ENCODE measurements at regions not wholly inside any gene's neighbourhood (a gene's known extent, or its start where the extent isn't known, plus 50 kb on each side); places are given as distances from the start of the nearest gene placed in this dataset.
A peak's percentile ranks its signal among the peaks of the same experiment; 100 is the strongest.

DNA sequence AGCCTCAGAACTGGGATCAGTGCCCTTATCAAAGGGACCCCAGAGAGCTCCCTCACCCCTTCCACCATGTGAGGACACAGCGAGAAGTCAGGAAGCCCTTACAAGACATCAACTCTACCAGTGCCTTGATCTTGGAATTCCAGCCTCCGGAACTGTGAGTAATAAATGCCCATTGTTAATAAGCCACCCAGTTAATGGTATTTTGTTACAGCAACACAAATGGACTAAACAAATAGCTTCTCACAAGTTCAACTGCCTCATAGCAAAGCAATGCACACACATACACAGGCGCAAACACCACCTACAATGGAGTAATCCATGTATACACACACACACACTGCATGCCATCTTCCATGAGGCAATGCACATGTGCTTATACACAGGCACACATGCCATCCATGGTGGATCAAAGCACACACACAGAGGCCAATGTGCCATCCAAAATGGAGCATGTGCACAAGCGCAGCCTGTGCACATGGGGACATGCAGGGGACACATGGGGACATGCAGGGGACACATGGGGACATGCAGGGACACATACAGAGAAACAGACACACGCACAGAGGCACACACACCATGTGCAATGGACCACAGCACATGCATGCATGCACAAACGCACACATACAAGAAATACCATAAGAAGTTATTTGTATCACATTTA lies 137.6 kb upstream of the TBL1X start:
- H3K27me3 Mint-ChIP-seq: no peaks in the 10 kb centered on the region

GRCh38 chrX:9327747-9328145 lies 137.1 kb upstream of the TBL1X start:
- no peak overlapping the region for H3K27ac Mint-ChIP-seq
- H3K4me1 Mint-ChIP-seq: no peaks in the 10 kb centered on the region
- H3K36me3 Mint-ChIP-seq: no peaks in the 10 kb centered on the region
- H3K9me3 Mint-ChIP-seq: no peaks in the 10 kb centered on the region
- no peak overlapping the region for H3K4me3 Mint-ChIP-seq
- no peaks in the 10 kb centered on the region for H3K27me3 Mint-ChIP-seq

More for the DNA sequence above, 137.6 kb upstream of the TBL1X start:
- Mint-ChIP-seq H3K9me3 (no peaks in the 10 kb centered on the region), H3K4me3 (no peak overlapping the region), H3K27ac (no peak overlapping the region), H3K36me3 (no peaks in the 10 kb centered on the region), H3K4me1 (no peaks in the 10 kb centered on the region)

- Mint-ChIP-seq H3K4me3 (no peak overlapping the region), H3K36me3 (no peaks in the 10 kb centered on the region), H3K9me3 (no peaks in the 10 kb centered on the region), H3K27me3 (no peaks in the 10 kb centered on the region), H3K27ac (no peak overlapping the region), H3K4me1 (no peaks in the 10 kb centered on the region)
Measured at GRCh38 chrX:9329056-9329455, 135.8 kb upstream of the TBL1X start.

GRCh38 chrX:9330249-9330982 lies 134.4 kb upstream of the TBL1X start:
- Mint-ChIP-seq H3K4me1 (no peaks in the 10 kb centered on the region), H3K9me3 (no peaks in the 10 kb centered on the region), H3K27me3 (no peaks in the 10 kb centered on the region), H3K4me3 (no peak overlapping the region), H3K27ac (no peak overlapping the region), H3K36me3 (no peaks in the 10 kb centered on the region)

- Mint-ChIP-seq H3K4me1 (peaks cover 25% of the 10 kb centered on the region), H3K4me3 (no peak overlapping the region), H3K27me3 (no peaks in the 10 kb centered on the region), H3K9me3 (no peaks in the 10 kb centered on the region), H3K27ac (no peak overlapping the region), H3K36me3 (peaks cover 1% of the 10 kb centered on the region)
Measured at GRCh38 chrX:9333873-9334560, 130.8 kb upstream of the TBL1X start.

DNA sequence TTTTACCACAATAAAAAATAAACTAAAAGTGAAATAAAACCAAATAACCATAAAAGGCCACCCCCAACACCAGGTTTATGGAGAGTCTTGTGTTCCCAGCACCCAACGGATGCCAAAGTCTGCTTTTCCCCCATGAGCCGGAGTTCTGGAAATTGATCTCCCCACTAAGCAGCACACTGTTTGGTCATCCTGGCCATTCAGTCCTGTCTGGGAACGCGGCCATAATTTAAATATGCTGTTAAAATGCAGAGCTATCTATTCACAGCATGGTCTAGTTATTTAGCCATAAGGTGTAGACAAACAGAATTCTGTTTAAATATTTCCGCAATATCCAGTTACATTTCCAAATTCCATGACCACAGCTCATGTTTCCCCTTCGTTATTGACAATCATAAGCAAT lies 129.6 kb upstream of the TBL1X start:
- no peaks in the 10 kb centered on the region for H3K27me3 Mint-ChIP-seq
- no peak overlapping the region for H3K4me3 Mint-ChIP-seq

GRCh38 chrX:9336456-9336855 lies 128.4 kb upstream of the TBL1X start:
- Mint-ChIP-seq H3K27me3 (no peaks in the 10 kb centered on the region), H3K4me3 (peak overlapping the region; percentile 37), H3K9me3 (no peaks in the 10 kb centered on the region), H3K4me1 (peaks cover 44% of the 10 kb centered on the region), H3K36me3 (peaks cover 1% of the 10 kb centered on the region), H3K27ac (no peak overlapping the region)

More for the DNA sequence above, 129.6 kb upstream of the TBL1X start:
- H3K36me3 Mint-ChIP-seq: peaks cover 1% of the 10 kb centered on the region
- no peak overlapping the region for H3K27ac Mint-ChIP-seq
- no peaks in the 10 kb centered on the region for H3K9me3 Mint-ChIP-seq
- H3K4me1 Mint-ChIP-seq: peaks cover 33% of the 10 kb centered on the region

GRCh38 chrX:9337046-9337445 lies 127.8 kb upstream of the TBL1X start:
- H3K9me3 Mint-ChIP-seq: no peaks in the 10 kb centered on the region

DNA sequence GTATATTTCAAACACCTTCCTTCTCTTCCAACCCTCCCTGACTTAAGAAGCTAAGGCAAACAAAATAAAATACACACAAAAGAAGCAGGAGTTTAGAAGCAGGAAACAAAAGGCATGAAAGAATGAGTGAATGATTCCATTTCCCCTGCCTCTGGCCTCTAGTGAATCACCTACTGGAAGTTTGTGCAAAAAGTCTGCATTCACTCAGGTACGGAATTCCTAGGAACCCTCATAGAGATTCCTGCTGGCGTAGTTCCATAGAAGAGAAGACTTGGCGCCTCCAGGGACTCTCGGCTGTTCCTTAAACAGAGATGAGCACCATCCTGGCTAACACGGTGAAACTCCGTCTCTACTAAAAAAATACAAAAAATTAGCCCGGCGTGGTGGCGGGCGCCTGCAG lies 125.9 kb upstream of the TBL1X start:
- H3K4me3 Mint-ChIP-seq: no peak overlapping the region
- H3K27ac Mint-ChIP-seq: no peak overlapping the region
- no peaks in the 10 kb centered on the region for H3K27me3 Mint-ChIP-seq
- peaks cover 49% of the 10 kb centered on the region for H3K4me1 Mint-ChIP-seq
- H3K36me3 Mint-ChIP-seq: peaks cover 1% of the 10 kb centered on the region
- no peaks in the 10 kb centered on the region for H3K9me3 Mint-ChIP-seq

More at GRCh38 chrX:9337046-9337445, 127.8 kb upstream of the TBL1X start:
- peaks cover 49% of the 10 kb centered on the region for H3K4me1 Mint-ChIP-seq
- H3K27ac Mint-ChIP-seq: no peak overlapping the region
- H3K27me3 Mint-ChIP-seq: no peaks in the 10 kb centered on the region
- H3K36me3 Mint-ChIP-seq: peaks cover 1% of the 10 kb centered on the region
- H3K4me3 Mint-ChIP-seq: no peak overlapping the region

DNA sequence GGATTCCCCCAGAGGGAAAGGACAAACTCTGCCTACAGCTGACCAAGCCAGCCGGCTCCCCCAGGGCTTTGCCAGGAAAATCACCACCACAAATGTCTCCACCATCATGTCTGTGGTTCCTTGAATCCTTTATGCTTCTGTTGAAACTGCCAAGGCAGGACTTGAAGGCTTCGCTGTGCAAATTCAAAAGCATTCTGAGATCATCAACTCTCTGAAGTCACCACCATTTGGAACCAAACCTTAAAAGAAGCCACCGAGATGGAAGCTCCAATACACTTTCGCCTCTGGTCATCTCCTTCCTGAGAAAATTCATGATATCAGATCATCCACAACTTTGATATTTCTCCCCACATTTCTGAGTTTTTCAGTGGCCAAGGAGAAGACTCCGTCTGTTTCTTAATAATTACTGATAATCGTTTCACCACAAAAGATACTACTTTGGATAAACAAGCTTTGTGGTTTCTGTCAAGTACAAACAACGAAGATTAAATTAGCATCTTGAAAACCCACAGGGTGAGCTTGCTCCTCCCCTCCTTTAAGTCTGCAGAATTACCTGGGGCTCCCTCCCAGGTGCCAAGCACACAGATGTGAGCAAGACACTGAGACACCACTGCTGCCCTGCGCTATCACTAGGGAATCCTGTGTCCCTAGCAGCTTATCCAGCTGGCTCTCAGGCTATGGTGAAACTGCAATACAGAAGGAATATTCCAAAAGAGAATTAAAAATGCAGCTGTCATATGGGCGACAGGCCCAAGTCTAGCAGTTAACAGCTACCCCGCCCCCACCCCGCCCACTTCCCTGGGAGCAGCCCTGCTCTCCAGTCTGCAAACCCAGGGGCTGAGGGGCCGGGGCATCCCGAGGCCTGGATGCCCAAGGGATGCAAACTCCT lies 125.0 kb upstream of the TBL1X start:
- Mint-ChIP-seq H3K27ac (no peak overlapping the region), H3K36me3 (peaks cover 1% of the 10 kb centered on the region), H3K27me3 (no peaks in the 10 kb centered on the region), H3K9me3 (no peaks in the 10 kb centered on the region), H3K4me1 (peaks cover 49% of the 10 kb centered on the region), H3K4me3 (peak overlapping the region; percentile 23)

GRCh38 chrX:9340598-9341290 lies 124.1 kb upstream of the TBL1X start:
- Mint-ChIP-seq H3K27me3 (no peaks in the 10 kb centered on the region), H3K4me1 (peaks cover 45% of the 10 kb centered on the region), H3K9me3 (no peaks in the 10 kb centered on the region), H3K27ac (peak overlapping the region; percentile 93), H3K36me3 (peaks cover 1% of the 10 kb centered on the region), H3K4me3 (peak overlapping the region; percentile 82)

GRCh38 chrX:9341291-9342201 lies 123.3 kb upstream of the TBL1X start:
- H3K4me1 Mint-ChIP-seq: peaks cover 37% of the 10 kb centered on the region
- H3K27me3 Mint-ChIP-seq: no peaks in the 10 kb centered on the region
- no peaks in the 10 kb centered on the region for H3K9me3 Mint-ChIP-seq
- peak overlapping the region; percentile 93 for H3K27ac Mint-ChIP-seq
- H3K4me3 Mint-ChIP-seq: peak overlapping the region; percentile 82
- H3K36me3 Mint-ChIP-seq: peaks cover 1% of the 10 kb centered on the region

- Mint-ChIP-seq H3K4me1 (peaks cover 29% of the 10 kb centered on the region), H3K36me3 (peaks cover 1% of the 10 kb centered on the region), H3K4me3 (peak overlapping the region; percentile 42), H3K9me3 (no peaks in the 10 kb centered on the region), H3K27me3 (no peaks in the 10 kb centered on the region), H3K27ac (no peak overlapping the region)
Measured at GRCh38 chrX:9342561-9343051, 122.3 kb upstream of the TBL1X start.

GRCh38 chrX:9343971-9344370 lies 120.9 kb upstream of the TBL1X start:
- H3K9me3 Mint-ChIP-seq: no peaks in the 10 kb centered on the region
- H3K4me3 Mint-ChIP-seq: no peak overlapping the region
- H3K4me1 Mint-ChIP-seq: peaks cover 24% of the 10 kb centered on the region
- H3K27ac Mint-ChIP-seq: no peak overlapping the region
- H3K27me3 Mint-ChIP-seq: no peaks in the 10 kb centered on the region
- H3K36me3 Mint-ChIP-seq: no peaks in the 10 kb centered on the region

All from activated naive CD4-positive, alpha-beta T cell treated with anti-CD3 and anti-CD28 coated beads, Interleukin-2, amount 50 U/mL, for 24 hours (primary cell).